Smooth muscle cell of the brain vasculature (primary cell): ENCODE measurements at regions not wholly inside any gene's neighbourhood (a gene's known extent, or its start where the extent isn't known, plus 50 kb on each side); places are given as distances from the start of the nearest gene placed in this dataset.

Experiments
- DNase-seq: peaks from one replicate; pipeline ENCODE4 v3.0.0-alpha.2; 2012; ENCODE audit warnings: low read depth, low spot score

DNA sequence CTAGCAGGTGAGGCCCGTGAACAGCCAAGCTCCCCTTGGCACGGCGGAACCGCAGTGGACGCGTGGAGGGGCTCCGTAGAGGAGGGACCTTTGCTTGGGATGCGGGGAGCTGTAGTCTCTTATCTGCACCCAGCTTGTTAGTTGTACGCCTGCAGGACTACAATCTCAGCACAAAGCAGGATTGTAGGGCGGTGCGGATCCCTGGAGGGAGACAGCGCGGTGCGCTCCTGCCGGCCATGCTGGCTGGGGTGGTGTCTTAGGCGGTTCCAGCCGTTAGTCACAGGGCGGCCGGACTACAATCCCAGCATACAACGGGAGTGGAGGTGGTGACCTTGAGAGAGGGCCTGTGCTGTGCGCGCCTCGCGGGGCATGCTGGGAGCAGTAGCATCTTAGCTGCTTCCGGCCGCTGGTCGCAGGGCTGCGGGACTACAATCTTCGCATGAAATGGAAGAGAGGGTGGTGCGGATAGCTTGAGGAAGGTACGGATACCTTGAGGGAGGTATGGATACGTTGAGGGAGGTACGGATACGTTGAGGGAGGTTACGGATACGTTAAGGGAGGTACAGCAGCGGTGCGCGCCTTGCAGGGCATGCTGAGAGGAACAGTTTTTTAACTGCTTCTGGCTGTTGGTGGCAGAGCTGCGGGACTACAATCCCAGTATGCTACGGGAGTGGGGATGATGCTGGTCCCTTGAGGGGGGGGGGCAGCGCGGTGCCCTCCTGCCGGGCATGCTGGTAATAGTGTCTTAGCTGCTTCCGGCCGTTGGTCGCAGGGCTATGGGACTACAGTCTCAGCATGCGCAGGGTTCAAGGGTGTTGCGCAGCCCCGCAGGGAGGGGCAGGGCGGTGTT, 1419.1 kb downstream of the UQCRFS1 start:
- DNase-seq: peak; percentile 88

DNA sequence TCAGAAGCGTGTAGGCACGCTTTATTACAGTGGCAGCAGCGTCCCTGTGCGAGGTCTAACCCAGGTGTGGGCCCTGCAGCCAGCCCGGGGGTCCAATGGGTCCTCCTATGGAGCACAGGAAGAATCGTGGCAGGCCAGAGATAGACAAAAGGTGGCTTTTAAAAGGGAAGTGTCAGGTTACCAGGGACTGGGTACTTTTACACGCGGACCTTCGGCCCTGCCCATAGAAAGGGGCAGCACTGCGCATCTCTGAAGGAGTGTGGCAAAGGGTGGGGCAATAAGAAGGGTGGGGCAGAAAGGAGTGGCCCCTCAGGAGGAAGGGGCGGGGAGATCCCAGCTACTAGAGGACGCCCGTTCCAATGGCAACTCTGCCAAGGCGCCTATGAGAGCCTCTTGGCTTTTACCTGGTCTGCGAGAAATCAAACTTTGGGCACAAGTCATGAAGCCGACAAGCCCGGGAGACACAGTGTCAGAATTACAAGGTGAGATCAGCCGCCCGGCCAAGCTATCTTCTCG, 1419.8 kb downstream of the UQCRFS1 start:
- DNase-seq: no peak

DNA sequence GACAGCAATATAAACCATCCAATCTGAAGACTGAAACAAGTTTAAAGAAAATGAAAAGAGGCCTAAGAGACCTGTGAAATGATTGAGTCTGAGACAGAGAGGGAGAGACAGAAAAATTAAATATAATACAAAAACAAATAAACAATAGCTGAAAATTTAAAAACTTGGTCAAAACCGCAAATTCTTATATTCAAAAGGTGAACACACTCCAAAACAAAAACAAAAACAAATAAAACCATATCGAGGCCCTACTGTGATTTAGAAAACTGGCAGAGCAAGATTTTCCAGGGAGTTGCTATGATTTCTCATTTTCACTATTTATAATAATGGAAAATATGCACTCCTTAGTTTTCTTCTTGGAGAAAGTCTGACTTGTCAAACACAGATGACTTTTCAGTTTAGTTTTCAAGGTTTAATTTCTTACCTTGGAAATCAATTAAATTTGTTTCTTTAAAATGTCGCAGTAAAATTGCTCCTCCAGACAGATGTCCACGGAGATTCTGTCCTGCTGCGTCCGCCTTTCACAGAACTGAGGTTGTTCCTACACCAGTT, 1420.3 kb downstream of the UQCRFS1 start:
- no peak for DNase-seq

DNA sequence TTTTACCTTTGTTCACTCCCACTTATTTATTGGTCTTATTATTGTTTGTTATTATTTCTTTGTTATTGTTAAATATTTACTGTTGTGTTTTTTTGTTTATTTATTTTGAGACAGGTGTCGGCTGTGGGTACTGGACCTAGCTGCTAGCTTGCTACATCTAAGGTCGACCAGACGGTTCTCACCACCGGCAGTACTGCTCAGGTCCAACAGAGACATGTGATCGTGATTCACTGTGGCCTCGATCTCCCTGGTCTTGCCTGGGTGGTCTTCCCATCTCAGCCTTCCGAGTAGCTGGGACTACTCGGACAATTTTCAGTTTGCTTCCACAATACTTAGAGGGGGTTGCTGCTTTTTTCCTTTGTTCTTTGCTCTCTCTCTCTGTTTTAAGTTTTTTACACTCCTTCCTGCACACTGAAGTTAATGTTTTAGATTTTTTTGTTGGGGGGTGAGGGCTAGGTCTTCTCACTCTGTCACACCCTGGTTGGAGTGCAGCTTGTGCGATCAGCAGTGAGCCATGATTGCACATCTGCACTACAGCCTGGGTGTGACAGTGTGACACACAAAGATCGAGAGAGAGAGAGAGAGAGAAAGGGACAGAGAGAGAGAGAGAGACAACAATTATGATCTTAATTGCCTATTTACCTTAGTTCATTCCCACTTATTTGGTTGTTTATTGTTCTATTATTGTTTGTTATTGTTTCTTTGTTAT, 1432.4 kb downstream of the UQCRFS1 start:
- DNase-seq: no peak

DNA sequence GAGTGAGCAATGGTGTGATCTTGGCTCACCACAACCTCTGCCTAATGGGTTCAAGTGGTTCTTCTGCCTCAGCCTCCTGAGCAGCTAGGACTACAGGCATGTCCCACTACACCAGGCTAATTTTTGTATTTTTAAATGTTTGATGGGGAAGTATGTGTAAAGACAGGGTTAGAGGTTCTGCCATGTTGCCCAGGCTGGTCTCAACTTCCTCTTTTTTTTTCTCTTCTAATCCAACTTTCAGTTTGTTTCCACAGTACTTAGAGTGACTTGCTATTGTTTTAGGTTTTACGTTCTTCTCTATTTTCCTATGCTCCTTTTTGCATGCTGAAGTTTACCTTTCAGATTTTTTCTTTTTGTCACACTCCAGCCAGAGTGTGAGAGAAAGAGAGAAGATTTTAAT, 1433.0 kb downstream of the UQCRFS1 start:
- DNase-seq: no peak

DNA sequence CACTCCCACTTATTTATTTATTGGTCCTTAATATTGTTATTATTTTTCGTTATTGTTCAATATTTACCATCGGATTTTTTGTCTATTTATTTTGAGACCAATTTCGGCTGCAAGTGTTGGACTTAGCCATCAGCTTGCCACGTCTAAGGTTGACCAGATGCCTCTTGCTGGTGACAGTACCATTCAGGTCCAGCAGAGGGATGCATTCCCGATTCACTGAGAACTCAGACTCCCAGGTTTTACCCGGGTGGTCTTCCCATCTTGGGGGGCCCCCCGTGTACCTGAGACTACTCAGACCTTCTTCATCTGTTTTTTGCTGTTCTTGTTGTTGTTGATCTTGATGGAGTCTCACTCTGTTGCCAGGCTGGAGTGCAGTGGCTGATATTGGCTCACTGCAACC, 1435.2 kb downstream of the UQCRFS1 start:
- DNase-seq: no peak

DNA sequence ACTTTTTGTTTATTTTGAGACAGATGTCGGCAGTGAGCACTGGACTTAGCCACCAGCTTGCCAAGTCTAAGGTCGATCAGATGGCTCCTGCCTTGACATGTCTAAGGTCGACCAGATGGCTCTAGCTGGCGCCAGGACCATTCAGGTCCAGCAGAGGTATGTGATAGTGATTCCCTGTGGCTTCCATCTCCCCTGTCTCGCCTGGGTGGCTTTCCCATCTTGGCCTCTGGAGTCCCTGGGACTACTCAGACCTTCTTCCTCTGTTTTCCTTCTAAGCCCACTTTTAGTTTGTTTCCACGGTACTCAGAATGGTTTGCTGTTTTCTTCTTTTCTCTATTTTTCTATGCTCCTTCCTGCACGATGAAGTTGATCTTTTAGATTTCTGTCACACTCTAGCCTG, 1435.7 kb downstream of the UQCRFS1 start:
- DNase-seq: no peak

DNA sequence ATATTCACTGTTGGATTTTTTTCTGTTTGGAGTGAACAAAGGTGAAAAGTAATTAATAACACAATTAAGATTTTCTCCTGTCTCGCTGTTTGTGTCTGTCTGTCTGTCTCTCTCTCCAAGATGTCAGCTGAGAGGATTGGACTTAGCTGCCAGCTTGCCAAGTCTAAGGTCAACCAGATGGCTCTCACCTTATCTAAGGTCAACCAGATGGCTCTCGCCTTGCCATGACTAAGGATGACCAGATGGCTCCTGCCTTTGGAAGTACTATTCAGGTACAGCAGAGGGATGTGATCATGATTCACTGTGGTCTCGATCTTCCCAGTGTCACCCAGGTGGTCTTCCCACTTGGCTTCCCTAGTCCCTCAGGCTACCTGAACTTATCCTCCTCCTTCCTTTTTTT, 1436.4 kb downstream of the UQCRFS1 start:
- DNase-seq: no peak

DNA sequence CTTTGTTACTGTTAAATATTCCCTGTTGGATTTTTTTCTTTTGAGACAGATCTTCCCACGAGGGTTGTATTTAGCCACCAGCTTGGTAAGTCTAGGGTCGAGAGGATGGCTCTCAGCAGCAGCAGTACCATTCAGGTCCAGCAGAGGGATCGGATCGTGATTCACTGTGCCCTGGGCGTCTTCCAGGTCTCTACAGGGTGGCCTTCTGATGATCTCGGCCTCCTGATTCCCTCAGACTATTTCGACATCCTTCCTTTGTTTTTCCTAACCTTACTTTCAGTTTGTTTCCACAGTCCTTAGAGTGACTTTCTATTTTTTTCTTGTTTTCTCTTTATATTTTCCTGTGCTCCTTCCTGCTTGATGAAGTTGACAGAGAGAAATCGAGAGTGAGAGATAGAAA, 1436.9 kb downstream of the UQCRFS1 start:
- DNase-seq: no peak

DNA sequence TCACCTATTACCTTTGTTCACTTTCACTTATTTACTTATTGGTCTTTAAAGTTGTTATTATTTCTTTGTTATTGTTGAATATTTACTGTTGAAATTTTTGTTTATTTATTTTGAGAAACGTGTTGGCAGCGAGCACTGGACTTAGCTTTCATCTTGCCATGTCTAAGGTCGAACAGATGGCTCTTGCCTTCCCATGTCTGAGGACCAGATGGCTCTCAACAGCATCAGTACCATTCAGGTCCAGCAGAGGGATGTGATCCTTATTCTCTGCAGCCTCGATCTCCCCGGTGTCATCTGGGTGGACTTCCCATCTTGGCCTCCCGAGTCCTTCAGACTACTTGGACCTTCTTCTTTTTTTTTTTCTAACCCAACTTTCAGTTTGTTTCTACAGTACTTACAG, 1437.6 kb downstream of the UQCRFS1 start:
- DNase-seq: no peak

DNA sequence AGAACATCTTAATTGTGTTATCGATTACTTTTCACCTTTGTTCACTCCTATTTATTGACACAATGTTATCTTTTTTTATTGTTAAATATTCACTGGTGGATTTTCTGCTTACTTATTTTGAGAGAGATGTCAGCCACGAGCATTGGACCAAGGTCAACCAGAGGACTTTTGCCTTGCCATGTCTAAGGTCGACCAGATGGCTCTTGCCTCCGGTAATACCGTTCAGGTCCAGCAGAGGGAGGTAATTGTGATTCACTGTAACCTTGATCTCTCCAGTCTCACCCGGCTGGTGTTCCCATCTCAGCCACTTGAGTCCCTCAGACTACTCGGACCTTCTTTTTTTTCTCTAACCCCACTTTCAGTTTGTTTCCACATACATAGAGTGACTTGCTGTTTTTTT, 1438.1 kb downstream of the UQCRFS1 start:
- no peak for DNase-seq

DNA sequence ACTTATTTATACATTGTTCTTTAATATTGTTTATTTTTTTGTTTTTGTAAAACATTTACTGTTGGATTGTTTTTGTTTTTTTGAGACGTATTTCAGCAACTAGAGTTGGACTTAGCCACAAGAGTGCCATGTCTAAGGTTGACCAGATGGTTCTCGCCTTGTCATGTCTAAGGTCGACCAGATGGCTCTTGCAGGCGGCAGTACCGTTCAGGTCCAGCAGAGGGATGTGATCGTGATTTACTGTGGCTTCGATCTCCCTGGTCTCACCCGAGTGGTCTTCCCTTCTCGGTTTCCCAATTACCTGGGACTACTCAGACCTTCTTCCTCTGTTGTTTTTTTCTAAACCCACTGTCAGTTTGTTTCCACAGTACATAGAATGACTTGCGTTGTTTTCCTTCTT, 1438.6 kb downstream of the UQCRFS1 start:
- DNase-seq: no peak

DNA sequence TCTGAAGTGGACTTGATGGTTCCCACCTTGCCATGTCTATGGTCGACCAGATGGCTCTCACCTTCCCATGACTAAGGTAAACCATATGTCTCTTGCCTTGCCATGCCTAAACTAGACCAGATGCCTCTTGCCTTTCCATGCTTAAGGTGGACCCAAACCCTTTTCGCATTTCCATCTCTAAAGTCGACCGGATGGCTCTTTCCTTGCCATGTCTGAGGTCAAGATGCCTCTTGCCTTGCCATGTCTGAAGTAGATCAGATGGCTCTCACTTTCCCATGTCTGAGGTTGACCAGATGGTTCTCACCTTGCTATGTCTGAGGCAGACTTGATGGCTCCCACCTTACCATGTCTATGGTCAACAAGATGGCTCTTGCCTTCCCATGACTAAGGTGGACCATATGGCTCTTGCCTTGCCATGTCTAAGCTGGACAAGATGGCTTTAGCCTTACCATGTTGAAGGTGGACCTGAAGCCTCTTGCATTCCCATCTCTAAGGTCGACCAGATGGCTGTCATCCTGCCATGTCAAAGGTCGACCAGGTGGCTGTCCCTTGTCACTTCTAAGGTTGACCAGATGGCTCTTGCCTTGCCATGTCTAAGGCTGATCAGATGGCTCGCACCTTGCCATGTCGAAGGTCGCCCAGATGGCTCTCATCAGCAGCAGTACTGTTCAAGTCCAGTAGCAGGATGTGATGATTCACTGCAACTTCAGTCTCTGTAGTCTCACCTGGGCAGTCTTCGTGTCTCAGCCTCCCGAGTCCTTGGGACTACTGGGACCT, 1439.4 kb downstream of the UQCRFS1 start:
- DNase-seq: no peak

DNA sequence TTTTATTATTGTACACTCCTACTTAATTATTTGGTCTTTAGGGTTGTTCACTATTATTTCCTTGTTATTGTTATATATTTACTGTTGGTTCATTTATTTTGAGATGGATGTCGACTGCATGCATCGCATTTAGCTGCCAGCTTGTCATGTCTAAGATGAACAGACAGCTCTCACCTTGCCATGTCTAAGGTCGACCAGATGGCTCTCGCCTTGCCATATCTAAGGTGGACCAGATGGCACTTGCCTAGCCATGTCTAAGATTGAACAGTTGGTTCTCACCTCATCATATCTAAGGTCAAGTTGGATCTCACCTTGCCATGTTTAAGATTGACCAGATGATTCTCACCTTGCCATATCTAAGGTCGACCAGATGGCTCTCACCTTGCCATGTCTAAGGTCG, 1440.9 kb downstream of the UQCRFS1 start:
- DNase-seq: no peak

DNA sequence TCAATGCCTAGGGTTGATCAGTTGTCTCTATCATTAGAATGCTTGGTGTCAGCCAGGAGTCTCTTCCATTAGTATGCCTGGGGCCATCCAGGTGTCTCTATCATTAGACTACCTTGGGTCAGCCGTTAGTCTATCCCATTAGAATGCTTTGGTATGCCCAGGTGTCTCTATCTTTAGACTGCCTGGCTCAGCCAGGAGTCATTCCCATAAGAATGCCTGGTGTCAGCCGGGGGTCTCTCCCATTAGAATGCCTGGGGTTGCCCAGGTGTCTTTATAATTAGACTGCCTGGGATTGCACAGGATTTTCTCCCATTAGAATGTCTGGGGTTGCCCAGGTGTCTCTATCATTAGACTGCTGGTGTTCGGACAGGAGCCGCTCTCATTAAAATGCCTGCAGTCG, 1442.9 kb downstream of the UQCRFS1 start:
- DNase-seq: no peak

DNA sequence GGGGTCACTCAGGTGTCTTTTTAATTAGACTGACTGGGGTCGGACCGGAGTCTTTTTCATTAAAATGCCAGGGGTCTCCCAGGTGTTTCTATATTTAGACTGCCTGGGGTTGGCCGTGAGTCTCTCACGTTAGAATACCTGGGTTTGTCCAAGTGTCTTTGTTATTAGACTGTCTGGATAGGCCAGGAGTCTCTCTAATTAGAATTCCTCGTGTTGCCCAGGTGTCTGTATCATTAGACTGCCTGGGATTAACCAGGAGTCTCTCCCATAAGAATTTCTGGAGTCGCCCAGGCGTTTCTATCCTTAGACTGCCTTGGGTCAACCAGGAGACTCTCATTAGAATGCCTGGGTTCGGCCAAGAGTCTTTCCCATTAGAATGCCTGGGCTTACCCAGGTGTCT, 1445.7 kb downstream of the UQCRFS1 start:
- no peak for DNase-seq

DNA sequence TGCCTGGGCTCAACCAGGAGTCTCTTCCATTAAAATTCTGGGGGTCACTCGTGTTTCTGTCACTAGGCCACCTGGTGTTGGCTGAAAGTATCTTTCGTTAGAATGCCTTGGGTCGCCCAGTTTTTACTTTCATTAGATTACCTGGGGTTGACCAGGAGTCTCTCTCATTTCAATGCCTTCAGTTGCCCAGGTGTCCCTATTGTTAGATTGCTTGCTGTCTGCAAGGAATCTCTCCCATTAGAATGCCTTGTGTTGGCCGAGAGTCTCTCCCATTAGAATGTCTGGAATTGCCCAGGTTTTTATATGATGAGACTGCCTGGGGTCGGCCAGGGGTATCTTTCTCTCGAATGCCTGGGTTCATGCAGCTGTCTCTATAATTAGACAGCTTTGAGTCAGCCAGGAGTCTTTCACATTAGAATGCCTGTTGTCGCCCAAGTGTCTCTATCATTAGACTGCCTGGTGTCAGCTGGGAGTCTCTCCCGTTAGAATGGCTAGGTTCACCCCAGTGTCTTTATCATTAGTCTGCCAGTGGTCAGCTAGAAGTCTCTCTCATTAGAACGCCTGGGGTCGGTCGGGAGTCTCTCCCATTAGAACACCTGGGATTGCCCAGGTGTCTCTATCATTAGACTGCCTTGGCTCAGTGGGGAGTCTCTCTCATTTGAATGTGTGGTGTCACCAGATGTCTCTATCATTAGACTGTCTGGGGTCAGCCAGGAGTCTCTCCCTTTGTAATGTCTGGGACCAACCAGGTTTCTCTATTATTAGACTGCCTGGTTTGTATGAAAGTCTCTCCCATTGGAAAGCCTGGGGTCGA, 1446.8 kb downstream of the UQCRFS1 start:
- DNase-seq: no peak

DNA sequence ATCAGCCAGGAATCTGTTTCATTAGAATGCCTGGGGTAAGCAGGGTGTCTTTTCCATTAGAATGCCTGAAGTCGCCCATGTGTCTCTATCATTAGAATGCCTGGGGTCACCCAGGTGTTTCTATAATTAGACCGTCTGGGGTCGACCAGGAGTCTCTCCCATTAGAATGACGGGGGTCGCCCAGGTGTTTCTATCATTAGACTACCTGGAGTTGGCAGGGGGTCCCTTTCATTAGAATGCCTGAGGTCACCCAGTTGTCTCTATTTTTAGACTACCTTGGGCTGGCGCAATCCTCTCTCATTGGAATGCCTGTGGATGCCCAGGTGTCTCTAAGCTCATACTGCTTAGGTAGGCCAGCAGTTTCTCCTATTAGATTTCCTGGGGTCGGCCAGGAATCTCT, 1447.6 kb downstream of the UQCRFS1 start:
- no peak for DNase-seq

DNA sequence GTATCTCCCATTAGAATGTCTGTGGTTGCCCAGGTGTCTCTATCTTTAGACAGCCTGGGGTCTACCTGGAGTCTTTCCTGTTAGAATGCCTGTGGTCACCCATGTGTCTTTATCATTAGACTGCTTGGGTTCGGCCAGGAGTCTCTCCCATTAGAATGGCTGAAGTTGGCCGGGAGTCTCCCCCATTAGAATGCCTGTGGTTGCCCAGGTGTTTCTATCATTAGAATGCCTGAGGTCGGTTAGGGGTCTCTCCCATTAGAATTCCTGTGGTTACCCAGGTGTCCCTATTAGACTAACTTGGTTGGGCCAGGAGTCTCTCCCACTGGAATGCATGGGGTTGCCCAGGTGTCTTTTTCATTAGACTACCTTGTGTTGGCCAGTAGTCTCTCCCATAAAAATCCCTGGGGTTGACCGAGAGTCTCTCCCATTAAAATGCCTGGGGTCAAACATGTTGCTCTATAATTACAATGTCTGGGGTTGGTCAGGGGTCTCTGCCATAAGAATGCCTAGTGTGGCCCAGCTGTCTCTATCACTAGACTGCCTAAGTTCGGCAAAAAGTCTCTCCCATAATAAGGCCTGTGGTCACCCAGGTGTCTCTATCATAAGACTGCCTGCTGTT, 1448.7 kb downstream of the UQCRFS1 start:
- no peak for DNase-seq

DNA sequence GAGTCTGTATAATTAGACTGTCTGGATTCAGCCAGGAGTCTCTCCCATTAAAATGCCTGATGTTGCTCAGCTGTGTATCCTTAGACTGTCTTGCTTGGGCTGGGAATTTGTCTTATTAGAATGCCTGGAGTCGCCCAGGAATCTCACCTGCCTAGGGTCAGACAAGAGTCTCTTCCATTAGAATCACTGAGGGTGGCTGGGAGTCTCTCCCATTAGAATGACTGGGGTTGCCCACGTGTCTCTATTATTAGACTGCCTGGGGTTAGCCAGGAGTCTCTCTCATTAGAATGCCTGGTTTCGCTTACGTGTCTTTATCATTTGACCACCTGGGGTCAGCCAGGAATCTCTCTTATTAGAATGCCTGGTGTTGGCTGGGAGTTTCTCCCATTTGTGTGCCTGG, 1450.0 kb downstream of the UQCRFS1 start:
- DNase-seq: no peak

DNA sequence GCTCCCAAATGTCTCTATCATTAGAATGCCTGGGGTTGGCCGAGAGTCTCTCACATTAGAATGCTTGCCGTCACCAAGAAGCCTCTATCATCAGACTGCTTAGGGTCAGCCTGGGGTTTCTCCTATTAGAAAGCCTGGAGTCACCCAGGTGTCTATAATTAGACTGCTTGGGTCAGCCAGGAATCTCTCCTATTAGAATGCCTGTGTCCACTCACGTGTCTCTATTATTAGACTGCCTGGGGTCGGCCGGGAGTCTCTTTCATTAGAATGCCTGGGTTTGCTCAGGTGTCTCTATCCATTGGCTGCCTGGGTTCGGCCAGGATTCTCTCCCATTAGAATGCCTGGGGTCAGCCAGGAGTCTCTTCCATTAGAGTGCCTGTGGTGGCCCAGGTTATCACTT, 1453.1 kb downstream of the UQCRFS1 start:
- DNase-seq: no peak
